Gastrocnemius medialis (tissue), 4 donors: ENCODE measurements at regions not wholly inside any gene's neighbourhood (a gene's known extent, or its start where the extent isn't known, plus 50 kb on each side); places are given as distances from the start of the nearest gene placed in this dataset.

Experiments
- CTCF ChIP-seq, 5 experiments: fragments of 450-650 bp in 3 of 5; fragments of 200-600 bp in 2 of 5; sonication (generic) in 2 of 5; IDR thresholded peaks in 4 of 5; conservative IDR thresholded peaks in 1 of 5; 1 replicate in 4 of 5; 2 replicates in 1 of 5; pipeline ENCODE4 v1.5.1; 2016 to 2019; ENCODE audit warnings: antibody characterized with exemption in 5 of 5, mild to moderate bottlenecking in 3 of 5, moderate library complexity in 3 of 5
- POLR2A ChIP-seq, 2 donors: fragments of 450-650 bp; IDR thresholded peaks; one replicate each; pipeline ENCODE4 v1.6.1; 2017; ENCODE audit warnings: antibody characterized with exemption in 2 of 2, mild to moderate bottlenecking in 2 of 2, moderate library complexity in 2 of 2

DNA sequence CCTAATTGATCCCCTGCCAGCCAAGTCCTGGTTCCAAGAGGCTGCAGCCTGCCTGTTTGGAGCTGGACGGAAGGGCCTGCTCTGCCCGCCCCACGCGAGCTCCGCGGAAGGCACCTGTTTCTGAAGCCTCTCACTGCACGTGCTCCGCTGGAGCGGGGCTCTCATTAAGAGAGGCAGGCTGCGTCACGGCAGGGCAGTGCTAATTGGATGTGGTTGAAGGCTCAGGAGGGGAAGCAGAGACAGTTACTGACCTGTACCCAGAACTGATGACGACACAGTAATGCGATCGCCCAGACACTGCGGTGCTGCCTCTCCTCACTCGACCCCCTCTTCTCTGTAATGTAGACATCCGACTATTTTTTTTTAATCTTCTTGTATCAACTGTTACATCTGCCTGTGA is 411.1 kb upstream of the MGMT start:
- TF ChIP-seq CTCF (IDR thresholded peaks at IDR 0.05 in 4 of 5, conservative IDR thresholded peaks at IDR 0.05 in 1 of 5) (no peak), POLR2A (IDR thresholded peaks at IDR 0.05) (no peak)
